Psoas muscle (tissue), 7 donors: ENCODE measurements at regions not wholly inside any gene's neighbourhood (a gene's known extent, or its start where the extent isn't known, plus 50 kb on each side); places are given as distances from the start of the nearest gene placed in this dataset.

Experiments used
- ATAC-seq, 4 donors: fragments of 200-7000 bp; cut with Tn5 transposase; one replicate each; pipeline ENCODE4 v1.9.1; 2020; ENCODE audit warnings: moderate library complexity in 3 of 4, mild to moderate bottlenecking in 2 of 4
- DNase-seq, 2 donors: peaks; one replicate each; pipeline ENCODE4 v3.0.0-alpha.2; 2020
- H3K27ac ChIP-seq: fragments of 200-600 bp; one replicate; pipeline ENCODE4 v1.8.0; 2022
- H3K27me3 ChIP-seq, 3 donors: fragments of 200-600 bp in 1 of 3; one replicate each; pipeline versions ENCODE4 v1.6.1 to v1.8.0; 2013 to 2022; ENCODE audit warnings: low read length in 2 of 3, mild to moderate bottlenecking in 2 of 3, moderate library complexity in 1 of 3; ENCODE audit not compliant: insufficient read depth in 3 of 3
- H3K36me3 ChIP-seq, 2 donors: fragments of 200-600 bp in 1 of 2; one replicate each; pipeline versions ENCODE4 v1.6.1 to v1.8.0; 2013 to 2022; ENCODE audit warnings: low read depth in 1 of 2, mild to moderate bottlenecking in 1 of 2, moderate library complexity in 1 of 2; ENCODE audit not compliant: insufficient read depth in 1 of 2
- H3K4me1 ChIP-seq: fragments of 200-600 bp; one replicate; pipeline ENCODE4 v1.8.0; 2022
- H3K4me3 ChIP-seq: fragments of 200-600 bp; one replicate; pipeline ENCODE4 v1.8.0; 2022; ENCODE audit warnings: mild to moderate bottlenecking
- H3K9me3 ChIP-seq: fragments of 200-600 bp; one replicate; pipeline ENCODE4 v1.8.0; 2022
- CTCF ChIP-seq: fragments of 200-600 bp; IDR thresholded peaks from one replicate; pipeline ENCODE4 v1.8.0; 2022; ENCODE audit warnings: antibody characterized with exemption
- WGBS, 3 donors: extraction: QIAGEN DNeasy Blood & Tissue Kit; methylation state at CpG; one replicate each; pipeline versions ENCODE4 v1.1.6 to v1.1.7; 2013; 5-methylcytosine and 5-hydroxymethylcytosine counted together
- intact Hi-C, 2 donors: fragments of 100-400 bp; cut with DNase I; formaldehyde crosslinking; loops; one replicate each; pipeline versions ENCODE4 v1.11.0 to v1.14.2; 2022
- donor health status: healthy with polysubstance abuse.
- donor health status: DM: no; HTN: no; CAD: no; lungs with moderate emphysema.
- donor health status: Bipolar disorder and iron deficiency.
- donor health status: healthy.
- donor health status: DM: yes; HTN: yes; CAD: no.
- donor health status: DM: no; HTN: no; CAD: no.
- donor health status: DM: yes; HTN: yes; CAD: no.

GRCh38 chr4:96955226-96955625 lies 1115.3 kb downstream of the PDHA2 start:
- ATAC-seq: no peak
- intact Hi-C loops: no loop called here
- Histone ChIP-seq H3K27me3 (no peaks in the 10 kb centered on the region), H3K9me3 (no peaks in the 10 kb centered on the region), H3K4me1 (no peaks in the 10 kb centered on the region), H3K27ac (no peak overlapping the region), H3K4me3 (no peak overlapping the region), H3K36me3 (no peaks in the 10 kb centered on the region)
- no peak for TF ChIP-seq CTCF
- DNase-seq: no peak
- 79 to 82% (median 81%) methylated on average over 1 of the region's 1 CpG for WGBS, 3 donors

DNA sequence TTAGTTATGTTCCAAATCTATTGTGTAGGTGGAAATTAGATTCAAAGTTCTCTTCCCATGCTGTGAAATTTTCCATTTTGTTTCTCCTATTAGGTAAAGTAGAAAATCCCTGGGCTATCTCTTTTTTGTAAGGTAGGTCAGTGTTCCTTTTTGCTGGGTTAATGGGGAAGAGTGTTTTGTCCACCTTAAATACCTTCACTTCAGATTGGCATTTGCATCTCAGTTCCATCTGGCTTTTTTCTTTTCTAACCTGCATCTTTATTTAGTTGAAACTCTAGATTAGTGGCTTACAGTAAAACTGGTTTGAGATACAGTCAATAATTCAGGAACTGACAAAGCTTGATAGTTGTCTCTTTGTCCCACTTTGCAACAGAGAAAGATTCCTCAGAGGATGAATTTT lies 1115.8 kb downstream of the PDHA2 start:
- H3K27ac ChIP-seq: no peak overlapping the region
- H3K4me3 ChIP-seq: no peak overlapping the region
- H3K27me3 ChIP-seq: no peaks in the 10 kb centered on the region
- ATAC-seq: no peak
- no peak for DNase-seq
- H3K4me1 ChIP-seq: no peaks in the 10 kb centered on the region
- no peak for TF ChIP-seq CTCF
- no peaks in the 10 kb centered on the region for H3K36me3 ChIP-seq
- intact Hi-C loops: no loop called here
- H3K9me3 ChIP-seq: no peaks in the 10 kb centered on the region

DNA sequence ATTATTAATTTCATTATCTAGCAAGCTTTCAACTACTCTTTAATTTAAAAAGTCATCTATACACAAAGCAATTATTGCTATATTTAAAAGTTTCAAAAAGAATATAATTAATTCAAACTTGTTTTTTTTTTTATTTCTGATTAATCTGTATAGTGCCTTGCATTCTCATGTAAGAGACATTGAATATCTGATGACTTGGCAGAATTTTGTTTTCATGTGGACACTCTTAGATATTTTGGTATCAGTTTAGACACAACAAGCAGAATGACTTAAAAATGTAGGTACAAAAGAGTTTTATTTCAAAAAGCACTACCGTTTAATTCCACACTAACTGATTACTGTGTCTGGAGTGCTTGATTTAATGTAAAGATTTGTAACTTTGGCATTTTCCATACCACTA lies 1129.6 kb downstream of the PDHA2 start:
- Histone ChIP-seq H3K9me3 (no peaks in the 10 kb centered on the region), H3K27me3 (no peaks in the 10 kb centered on the region), H3K36me3 (no peaks in the 10 kb centered on the region), H3K27ac (no peak overlapping the region), H3K4me3 (no peak overlapping the region), H3K4me1 (no peaks in the 10 kb centered on the region)
- intact Hi-C loops: no loop called here
- WGBS, 3 donors: 79 to 90% (median 83%) methylated on average over 1 of the region's 1 CpG
- DNase-seq (no peak), ATAC-seq (no peak)
- no peak for TF ChIP-seq CTCF

DNA sequence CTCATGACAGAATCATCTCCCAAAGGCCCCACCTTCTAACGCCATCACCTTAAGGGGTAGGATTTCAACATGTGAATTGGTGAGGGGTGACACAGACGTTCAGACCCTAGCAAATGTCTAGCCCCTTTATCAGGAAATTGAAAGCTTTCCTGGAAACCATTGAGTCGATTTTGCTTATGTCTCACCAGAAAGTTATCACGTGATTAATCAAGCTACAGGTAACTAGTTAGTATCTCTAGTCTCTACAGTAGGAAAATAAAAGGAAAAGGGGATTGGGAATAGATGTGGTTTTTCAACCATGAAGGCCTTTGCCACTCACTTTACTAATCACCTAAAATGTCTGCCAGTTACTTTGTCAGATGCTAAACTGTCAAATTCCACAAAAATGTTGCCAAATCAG lies 1133.0 kb downstream of the PDHA2 start:
- Histone ChIP-seq H3K27ac (no peak overlapping the region), H3K4me1 (no peaks in the 10 kb centered on the region), H3K27me3 (no peaks in the 10 kb centered on the region), H3K9me3 (no peaks in the 10 kb centered on the region), H3K36me3 (no peaks in the 10 kb centered on the region), H3K4me3 (no peak overlapping the region)
- 68 to 76% (median 70%) methylated on average over 4 of the region's 4 CpGs for WGBS, 3 donors
- DNase-seq (no peak), ATAC-seq (no peak)
- intact Hi-C loops: no loop called here
- TF ChIP-seq CTCF: no peak

GRCh38 chr4:96974295-96974694 lies 1134.4 kb downstream of the PDHA2 start:
- H3K27me3 ChIP-seq: no peaks in the 10 kb centered on the region
- TF ChIP-seq CTCF: no peak
- no peak overlapping the region for H3K27ac ChIP-seq
- intact Hi-C loops: no loop called here
- H3K4me3 ChIP-seq: no peak overlapping the region
- H3K9me3 ChIP-seq: no peaks in the 10 kb centered on the region
- 61 to 75% (median 72%) methylated on average over 2 of the region's 2 CpGs for WGBS, 3 donors
- DNase-seq: no peak
- no peaks in the 10 kb centered on the region for H3K36me3 ChIP-seq
- no peaks in the 10 kb centered on the region for H3K4me1 ChIP-seq
- ATAC-seq: no peak
